ENCODE measurements at regions not wholly inside any gene's neighbourhood (a gene's known extent, or its start where the extent isn't known, plus 50 kb on each side); places are given as distances from the start of the nearest gene placed in this dataset.

DNA sequence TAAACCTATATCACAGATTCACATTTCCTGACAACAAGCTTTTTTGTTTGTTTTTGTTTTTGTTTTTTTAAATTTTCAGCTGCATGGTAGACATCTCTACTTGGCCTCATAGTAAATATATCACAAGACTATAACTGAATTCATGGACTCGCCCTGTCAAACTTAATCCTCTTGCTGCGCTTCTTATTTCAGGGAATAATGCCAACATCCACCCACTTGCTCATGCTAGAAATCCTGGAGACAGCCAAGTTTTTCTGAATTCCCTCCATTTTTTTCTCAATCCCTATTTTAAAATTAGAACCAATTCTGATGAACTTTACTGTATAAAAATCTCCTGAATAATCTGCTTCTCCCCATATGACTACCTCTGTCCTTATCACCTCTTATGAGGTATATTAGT lies 283.6 kb upstream of the RPS23 start:
- H3K4me1 ChIP-seq (ENCODE audit: insufficient read depth, low read length, poor library complexity, severe bottlenecking) = no peaks in the 10 kb centered on the region
- ChIA-PET CTCF (ENCODE audit: unreplicated experiment) (interaction anchor here (0.6 kb wide), 1 partner anchor 25 kb away, joined by 3 read pairs; no protein-coding TSS in a partner anchor), POLR2A (no interaction called here)
- H3K4me2 ChIP-seq (ENCODE audit: low read length) = no peak overlapping the region
- intact Hi-C loops (cut with micrococcal nuclease; ENCODE audit: unreplicated experiment) = no loop called here
- DNase-seq (ENCODE audit: low spot score) = no peak
- H3K9me3 ChIP-seq (ENCODE audit: low read length) = no peaks in the 10 kb centered on the region
- no peaks in the 10 kb centered on the region for H3K79me2 ChIP-seq (ENCODE audit: insufficient read depth, low read depth, low read length)
- no peaks in the 10 kb centered on the region for H3K9me2 ChIP-seq (ENCODE audit: insufficient read depth, low read length)
- H3K4me3 ChIP-seq (ENCODE audit: low read depth, low read length, poor library complexity, severe bottlenecking) = no peak overlapping the region
- BruUV-seq (replicated peaks) = no TSS peak
- TF ChIP-seq EZH2phosphoT487 (IDR thresholded peaks at IDR 0.05; ENCODE audit: borderline replicate concordance, low read depth, low read length) = no peak
- TF ChIP-seq, protein P1, sequence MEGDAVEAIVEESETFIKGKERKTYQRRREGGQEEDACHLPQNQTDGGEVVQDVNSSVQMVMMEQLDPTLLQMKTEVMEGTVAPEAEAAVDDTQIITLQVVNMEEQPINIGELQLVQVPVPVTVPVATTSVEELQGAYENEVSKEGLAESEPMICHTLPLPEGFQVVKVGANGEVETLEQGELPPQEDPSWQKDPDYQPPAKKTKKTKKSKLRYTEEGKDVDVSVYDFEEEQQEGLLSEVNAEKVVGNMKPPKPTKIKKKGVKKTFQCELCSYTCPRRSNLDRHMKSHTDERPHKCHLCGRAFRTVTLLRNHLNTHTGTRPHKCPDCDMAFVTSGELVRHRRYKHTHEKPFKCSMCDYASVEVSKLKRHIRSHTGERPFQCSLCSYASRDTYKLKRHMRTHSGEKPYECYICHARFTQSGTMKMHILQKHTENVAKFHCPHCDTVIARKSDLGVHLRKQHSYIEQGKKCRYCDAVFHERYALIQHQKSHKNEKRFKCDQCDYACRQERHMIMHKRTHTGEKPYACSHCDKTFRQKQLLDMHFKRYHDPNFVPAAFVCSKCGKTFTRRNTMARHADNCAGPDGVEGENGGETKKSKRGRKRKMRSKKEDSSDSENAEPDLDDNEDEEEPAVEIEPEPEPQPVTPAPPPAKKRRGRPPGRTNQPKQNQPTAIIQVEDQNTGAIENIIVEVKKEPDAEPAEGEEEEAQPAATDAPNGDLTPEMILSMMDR (conservative IDR thresholded peaks at IDR 0.05; ENCODE audit: low read length) = no peak
- no peaks in the 10 kb centered on the region for H4K20me1 ChIP-seq (ENCODE audit: insufficient read depth, low read length)
- H3K27ac ChIP-seq (ENCODE audit: low read depth, low read length, poor library complexity, severe bottlenecking) = no peak overlapping the region
- no peaks in the 10 kb centered on the region for H3K36me3 ChIP-seq (ENCODE audit: insufficient read depth, low read length)
- no peak overlapping the region for H2AFZ ChIP-seq (ENCODE audit: low read length)

DNA sequence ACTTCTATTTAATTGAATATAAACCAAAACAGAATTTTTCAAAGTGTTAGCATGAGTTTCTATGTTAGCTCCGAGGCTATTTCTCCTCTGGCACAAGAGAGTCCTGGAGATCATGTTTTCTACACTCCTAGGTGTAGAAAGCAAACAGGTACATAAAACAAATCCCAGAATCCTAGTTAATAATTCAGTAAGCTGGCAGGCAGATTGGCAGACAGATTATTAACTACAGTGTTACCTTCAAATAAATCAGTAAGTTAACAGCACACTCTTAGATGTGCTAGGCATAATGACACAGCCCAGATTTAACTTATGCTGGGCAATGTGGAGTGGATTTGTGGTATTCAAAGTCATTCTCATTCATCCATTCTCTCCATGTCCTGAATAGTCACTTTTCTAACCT lies 282.8 kb upstream of the RPS23 start:
- no peak for DNase-seq (ENCODE audit: low spot score)
- ChIA-PET CTCF (ENCODE audit: unreplicated experiment) (no interaction called here), POLR2A (no interaction called here)
- Histone ChIP-seq H3K9me3 (ENCODE audit: low read length) (no peaks in the 10 kb centered on the region), H3K9me2 (ENCODE audit: insufficient read depth, low read length) (no peaks in the 10 kb centered on the region), H3K27ac (ENCODE audit: low read depth, low read length, poor library complexity, severe bottlenecking) (no peak overlapping the region), H4K20me1 (ENCODE audit: insufficient read depth, low read length) (no peaks in the 10 kb centered on the region), H3K4me3 (ENCODE audit: low read depth, low read length, poor library complexity, severe bottlenecking) (no peak overlapping the region), H2AFZ (ENCODE audit: low read length) (no peak overlapping the region), H3K4me1 (ENCODE audit: insufficient read depth, low read length, poor library complexity, severe bottlenecking) (no peaks in the 10 kb centered on the region), H3K4me2 (ENCODE audit: low read length) (no peak overlapping the region), H3K79me2 (ENCODE audit: insufficient read depth, low read depth, low read length) (no peaks in the 10 kb centered on the region), H3K36me3 (ENCODE audit: insufficient read depth, low read length) (no peaks in the 10 kb centered on the region)
- intact Hi-C loops (cut with micrococcal nuclease; ENCODE audit: unreplicated experiment) = no loop called here
- TF ChIP-seq EZH2phosphoT487 (IDR thresholded peaks at IDR 0.05; ENCODE audit: borderline replicate concordance, low read depth, low read length) = no peak
- TF ChIP-seq, protein P1 (conservative IDR thresholded peaks at IDR 0.05; ENCODE audit: low read length) = no peak
- BruUV-seq (replicated peaks) = no TSS peak

DNA sequence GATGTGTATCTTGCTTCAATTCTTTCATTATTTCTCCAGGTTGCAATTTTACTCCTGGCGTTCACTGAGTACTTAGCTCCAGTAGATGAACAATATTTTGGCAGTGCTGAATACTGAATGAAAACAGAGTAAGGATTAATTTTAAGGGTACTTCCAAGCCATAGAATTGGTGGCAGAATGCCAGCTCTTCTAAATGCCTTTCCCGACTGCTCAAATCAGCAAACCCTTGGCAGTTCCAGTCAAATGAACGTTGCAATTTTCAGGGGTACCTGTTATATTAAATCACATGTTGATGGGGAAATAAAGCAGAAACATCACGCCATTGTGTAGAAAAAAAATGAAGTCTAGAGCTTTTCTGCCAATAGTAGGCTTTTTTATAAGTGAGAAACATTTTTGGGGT lies 282.4 kb upstream of the RPS23 start:
- BruUV-seq (replicated peaks) = no TSS peak
- Histone ChIP-seq H3K4me2 (ENCODE audit: low read length) (no peak overlapping the region), H3K27ac (ENCODE audit: low read depth, low read length, poor library complexity, severe bottlenecking) (no peak overlapping the region), H4K20me1 (ENCODE audit: insufficient read depth, low read length) (no peaks in the 10 kb centered on the region), H3K36me3 (ENCODE audit: insufficient read depth, low read length) (no peaks in the 10 kb centered on the region), H3K79me2 (ENCODE audit: insufficient read depth, low read depth, low read length) (no peaks in the 10 kb centered on the region), H3K9me2 (ENCODE audit: insufficient read depth, low read length) (no peaks in the 10 kb centered on the region), H2AFZ (ENCODE audit: low read length) (no peak overlapping the region), H3K4me1 (ENCODE audit: insufficient read depth, low read length, poor library complexity, severe bottlenecking) (no peaks in the 10 kb centered on the region), H3K4me3 (ENCODE audit: low read depth, low read length, poor library complexity, severe bottlenecking) (no peak overlapping the region), H3K9me3 (ENCODE audit: low read length) (no peaks in the 10 kb centered on the region)
- intact Hi-C loops (cut with micrococcal nuclease; ENCODE audit: unreplicated experiment) = no loop called here
- ChIA-PET POLR2A (no interaction called here), CTCF (ENCODE audit: unreplicated experiment) (no interaction called here)
- DNase-seq (ENCODE audit: low spot score) = no peak
- TF ChIP-seq, protein P1 (conservative IDR thresholded peaks at IDR 0.05; ENCODE audit: low read length) = no peak
- no peak for TF ChIP-seq EZH2phosphoT487 (IDR thresholded peaks at IDR 0.05; ENCODE audit: borderline replicate concordance, low read depth, low read length)
